GM23338 (cell line): ENCODE measurements at regions not wholly inside any gene's neighbourhood (a gene's known extent, or its start where the extent isn't known, plus 50 kb on each side); places are given as distances from the start of the nearest gene placed in this dataset.

Source experiments
- ATAC-seq: fragments of 200-7000 bp; cut with Tn5 transposase; 3 replicates; pipeline ENCODE4 v1.9.1; 2020
- DNase-seq: peaks from one replicate; pipeline ENCODE4 v3.0.0-alpha.2; 2015; ENCODE audit warnings: low spot score
- H2AFZ ChIP-seq: fragments of 200-600 bp; sonication (generic); 2 replicates; pipeline ENCODE4 v1.8.0; 2016; ENCODE audit warnings: antibody characterized with exemption, mild to moderate bottlenecking, moderate library complexity
- H3F3A ChIP-seq: fragments of 200-600 bp; sonication (generic); replicated peaks from 2 replicates; pipeline ENCODE4 v1.8.0; 2017; ENCODE audit warnings: antibody characterized with exemption, mixed run types, low read depth
- H3K27ac ChIP-seq: fragments of 200-600 bp; sonication (generic); 2 replicates; pipeline ENCODE4 v1.6.1; 2016; ENCODE audit warnings: low read depth
- H3K27me3 ChIP-seq: fragments of 200-600 bp; sonication (generic); 2 replicates; pipeline ENCODE4 v1.8.0; 2016; ENCODE audit warnings: mild to moderate bottlenecking, mixed run types, moderate library complexity; ENCODE audit not compliant: insufficient read depth
- H3K36me3 ChIP-seq: fragments of 200-600 bp; sonication (generic); 2 replicates; pipeline ENCODE4 v1.8.0; 2016; ENCODE audit warnings: mild to moderate bottlenecking; ENCODE audit not compliant: insufficient read depth
- H3K4me1 ChIP-seq: fragments of 200-600 bp; sonication (generic); 2 replicates; pipeline ENCODE4 v1.8.0; 2016; ENCODE audit warnings: mild to moderate bottlenecking, moderate library complexity; ENCODE audit not compliant: insufficient read depth
- H3K4me2 ChIP-seq: fragments of 200-600 bp; sonication (generic); 2 replicates; pipeline ENCODE4 v1.7.1; 2017; ENCODE audit warnings: mixed run types
- H3K4me3 ChIP-seq: fragments of 200-600 bp; sonication (generic); 2 replicates; pipeline ENCODE4 v1.6.1; 2016; ENCODE audit warnings: mixed run types
- H3K79me2 ChIP-seq: fragments of 200-600 bp; sonication (generic); replicated peaks from 2 replicates; pipeline ENCODE4 v1.8.0; 2017; ENCODE audit warnings: mild to moderate bottlenecking; ENCODE audit not compliant: insufficient read depth
- H3K9me2 ChIP-seq: fragments of 200-600 bp; sonication (generic); 2 replicates; pipeline ENCODE4 v1.8.0; 2017; ENCODE audit not compliant: insufficient read depth
- H4K20me1 ChIP-seq: fragments of 200-600 bp; sonication (generic); replicated peaks from 2 replicates; pipeline ENCODE4 v1.8.0; 2017; ENCODE audit warnings: mild to moderate bottlenecking; ENCODE audit not compliant: insufficient read depth
- H3K27ac Mint-ChIP-seq: 2 replicates; pipeline ENCODE4 v1.8.0; 2020; ENCODE audit warnings: inconsistent platforms, mild to moderate bottlenecking, moderate library complexity, mixed read lengths
- H3K27me3 Mint-ChIP-seq: 3 replicates; pipeline ENCODE4 v1.8.0; 2022; ENCODE audit warnings: low read depth, mild to moderate bottlenecking, moderate library complexity, mixed read lengths, inconsistent platforms; ENCODE audit not compliant: insufficient read depth, poor library complexity
- H3K36me3 Mint-ChIP-seq: 3 replicates; pipeline ENCODE4 v1.8.0; 2021; ENCODE audit warnings: low read depth, mild to moderate bottlenecking, inconsistent platforms, moderate library complexity, mixed read lengths
- H3K4me1 Mint-ChIP-seq: 3 replicates; pipeline ENCODE4 v1.8.0; 2020; ENCODE audit warnings: mild to moderate bottlenecking, inconsistent platforms, mixed read lengths
- H3K4me3 Mint-ChIP-seq: 3 replicates; pipeline ENCODE4 v1.8.0; 2021; ENCODE audit warnings: moderate library complexity, mild to moderate bottlenecking, inconsistent platforms, mixed read lengths
- H3K9me3 Mint-ChIP-seq: 3 replicates; pipeline ENCODE4 v1.8.0; 2020; ENCODE audit warnings: moderate library complexity, mild to moderate bottlenecking, inconsistent platforms, mixed read lengths
- CREB1 ChIP-seq: fragments of 250-450 bp; sonication (Bioruptor Pico); IDR thresholded peaks from 2 replicates; pipeline ENCODE4 v1.5.0; 2020; ENCODE audit warnings: low read depth, mild to moderate bottlenecking, moderate library complexity
- ETS1 ChIP-seq: IDR thresholded peaks from 2 replicates; pipeline ENCODE4 v1.6.1; 2016; ENCODE audit warnings: antibody characterized with exemption
- EZH2 ChIP-seq: fragments of 200-600 bp; sonication (generic); IDR thresholded peaks from one replicate; pipeline ENCODE4 v1.8.0; 2017; ENCODE audit warnings: antibody characterized with exemption, mild to moderate bottlenecking, low read depth; ENCODE audit not compliant: unreplicated experiment
- EZH2phosphoT487 ChIP-seq: fragments of 200-600 bp; sonication (generic); IDR thresholded peaks from one replicate; pipeline ENCODE4 v1.8.1; 2018; ENCODE audit warnings: antibody characterized with exemption; ENCODE audit not compliant: unreplicated experiment
- JUNB ChIP-seq: IDR thresholded peaks from one replicate; pipeline ENCODE4 v1.6.1; 2016; ENCODE audit warnings: antibody characterized with exemption; ENCODE audit not compliant: unreplicated experiment
- NANOG ChIP-seq: IDR thresholded peaks from 2 replicates; pipeline ENCODE4 v1.6.1; 2016; ENCODE audit warnings: antibody characterized with exemption, borderline replicate concordance
- POLR2AphosphoS5 ChIP-seq: IDR thresholded peaks from 2 replicates; pipeline ENCODE4 v1.6.1; 2016; ENCODE audit warnings: antibody characterized with exemption, low read depth
- REST ChIP-seq: IDR thresholded peaks from one replicate; pipeline ENCODE4 v1.6.1; 2018; ENCODE audit warnings: antibody characterized with exemption; ENCODE audit not compliant: unreplicated experiment
- STAT1 ChIP-seq: IDR thresholded peaks from one replicate; pipeline ENCODE4 v1.6.1; 2016; ENCODE audit warnings: antibody characterized with exemption; ENCODE audit not compliant: unreplicated experiment
- ZNF114 ChIP-seq: fragments of 250-450 bp; sonication (Bioruptor Pico); IDR thresholded peaks from 2 replicates; pipeline ENCODE4 v1.5.0; 2020; ENCODE audit warnings: mild to moderate bottlenecking, moderate library complexity
- ZNF331 ChIP-seq: fragments of 250-450 bp; sonication (Bioruptor Pico); IDR thresholded peaks from 2 replicates; pipeline ENCODE4 v1.5.0; 2020; ENCODE audit warnings: low read depth, mild to moderate bottlenecking, moderate library complexity
- ZNF462 ChIP-seq: fragments of 250-450 bp; sonication (Bioruptor Pico); IDR thresholded peaks from 2 replicates; pipeline ENCODE4 v1.5.0; 2020; ENCODE audit warnings: mild to moderate bottlenecking, moderate library complexity
- TF ChIP-seq, protein P1 (sequence below), 2 experiments: fragments of 200-600 bp in 1 of 2; sonication (generic) in 1 of 2; conservative IDR thresholded peaks; 2 replicates each; pipeline versions ENCODE4 v1.5.1 to v1.6.1; 2016 to 2017; ENCODE audit warnings: antibody characterized with exemption in 2 of 2, low read depth in 2 of 2, mild to moderate bottlenecking in 2 of 2, moderate library complexity in 1 of 2

- TF ChIP-seq JUNB (no peak), CREB1 (no peak)
Measured at GRCh38 chr12:115687094-115687493, 590.4 kb downstream of the MED13L start (continued).

DNA sequence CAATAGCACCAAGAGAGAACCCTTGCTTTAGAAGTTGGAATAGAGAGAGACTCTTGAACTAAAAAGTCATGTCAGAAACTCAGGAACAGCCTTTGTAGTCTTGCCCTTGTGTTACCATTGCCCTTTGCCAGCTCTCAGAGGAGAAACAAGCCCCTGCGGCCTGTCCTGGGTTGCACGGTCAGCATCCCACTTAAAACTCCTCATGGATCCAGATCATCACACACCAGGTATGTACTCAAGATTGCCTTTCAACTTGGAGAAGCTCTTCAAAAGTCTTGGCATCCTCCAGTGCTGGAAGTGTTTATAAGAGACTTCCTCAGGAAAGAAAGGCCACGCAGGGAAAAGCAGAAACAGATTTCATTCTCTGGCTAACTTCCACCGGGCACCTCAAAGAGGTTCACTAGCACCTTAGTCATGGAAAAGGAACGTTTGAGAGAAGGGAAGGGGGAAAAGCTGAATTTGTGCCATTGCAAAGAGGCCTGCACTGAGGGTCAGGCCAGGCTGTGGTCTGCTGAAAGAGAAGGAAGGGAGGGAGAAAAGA, 594.2 kb downstream of the MED13L start:
- no peaks in the 10 kb centered on the region for H3K4me1 ChIP-seq
- H3K4me3 Mint-ChIP-seq: no peak overlapping the region
- DNase-seq: no peak
- H3K27me3 ChIP-seq: no peaks in the 10 kb centered on the region
- no peaks in the 10 kb centered on the region for H3K79me2 ChIP-seq
- H3K9me3 Mint-ChIP-seq: peaks cover 14% of the 10 kb centered on the region
- H4K20me1 ChIP-seq: no peaks in the 10 kb centered on the region
- no peaks in the 10 kb centered on the region for H3F3A ChIP-seq
- no peak overlapping the region for H3K27ac Mint-ChIP-seq
- H3K9me2 ChIP-seq: no peaks in the 10 kb centered on the region
- no peak for TF ChIP-seq ZNF462 (CRISPR knock-in tag)
- no peak for TF ChIP-seq ZNF114 (CRISPR knock-in tag)
- TF ChIP-seq STAT1: no peak
- no peak for TF ChIP-seq POLR2AphosphoS5
- no peak for TF ChIP-seq ZNF331 (CRISPR knock-in tag)
- TF ChIP-seq, protein P1, sequence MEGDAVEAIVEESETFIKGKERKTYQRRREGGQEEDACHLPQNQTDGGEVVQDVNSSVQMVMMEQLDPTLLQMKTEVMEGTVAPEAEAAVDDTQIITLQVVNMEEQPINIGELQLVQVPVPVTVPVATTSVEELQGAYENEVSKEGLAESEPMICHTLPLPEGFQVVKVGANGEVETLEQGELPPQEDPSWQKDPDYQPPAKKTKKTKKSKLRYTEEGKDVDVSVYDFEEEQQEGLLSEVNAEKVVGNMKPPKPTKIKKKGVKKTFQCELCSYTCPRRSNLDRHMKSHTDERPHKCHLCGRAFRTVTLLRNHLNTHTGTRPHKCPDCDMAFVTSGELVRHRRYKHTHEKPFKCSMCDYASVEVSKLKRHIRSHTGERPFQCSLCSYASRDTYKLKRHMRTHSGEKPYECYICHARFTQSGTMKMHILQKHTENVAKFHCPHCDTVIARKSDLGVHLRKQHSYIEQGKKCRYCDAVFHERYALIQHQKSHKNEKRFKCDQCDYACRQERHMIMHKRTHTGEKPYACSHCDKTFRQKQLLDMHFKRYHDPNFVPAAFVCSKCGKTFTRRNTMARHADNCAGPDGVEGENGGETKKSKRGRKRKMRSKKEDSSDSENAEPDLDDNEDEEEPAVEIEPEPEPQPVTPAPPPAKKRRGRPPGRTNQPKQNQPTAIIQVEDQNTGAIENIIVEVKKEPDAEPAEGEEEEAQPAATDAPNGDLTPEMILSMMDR (conservative IDR thresholded peaks at IDR 0.05; ENCODE audit: low read depth in 2 of 2): no peak
- TF ChIP-seq EZH2phosphoT487: no peak
- no peak for TF ChIP-seq CREB1
- TF ChIP-seq EZH2: no peak
- TF ChIP-seq JUNB: no peak
- no peak for TF ChIP-seq REST
- TF ChIP-seq ETS1: no peak
- TF ChIP-seq NANOG: no peak
- peaks cover 10% of the 10 kb centered on the region; the same call in 2 of the 3 replicates for H3K36me3 Mint-ChIP-seq
- H3K36me3 ChIP-seq: no peaks in the 10 kb centered on the region
- no peak overlapping the region for H3K4me3 ChIP-seq
- no peak overlapping the region for H2AFZ ChIP-seq
- H3K27ac ChIP-seq: no peak overlapping the region
- no peak overlapping the region for H3K4me2 ChIP-seq
- peaks cover 11% of the 10 kb centered on the region for H3K27me3 Mint-ChIP-seq
- no peaks in the 10 kb centered on the region for H3K4me1 Mint-ChIP-seq
- ATAC-seq: no peak
